ENCODE measurements at regions not wholly inside any gene's neighbourhood (a gene's known extent, or its start where the extent isn't known, plus 50 kb on each side); places are given as distances from the start of the nearest gene placed in this dataset.
"Not testable (repeated sequence)": the region's sequence is repeated elsewhere in the genome, so short reads cannot be mapped to it uniquely, and the experiment has no call there.

DNA sequence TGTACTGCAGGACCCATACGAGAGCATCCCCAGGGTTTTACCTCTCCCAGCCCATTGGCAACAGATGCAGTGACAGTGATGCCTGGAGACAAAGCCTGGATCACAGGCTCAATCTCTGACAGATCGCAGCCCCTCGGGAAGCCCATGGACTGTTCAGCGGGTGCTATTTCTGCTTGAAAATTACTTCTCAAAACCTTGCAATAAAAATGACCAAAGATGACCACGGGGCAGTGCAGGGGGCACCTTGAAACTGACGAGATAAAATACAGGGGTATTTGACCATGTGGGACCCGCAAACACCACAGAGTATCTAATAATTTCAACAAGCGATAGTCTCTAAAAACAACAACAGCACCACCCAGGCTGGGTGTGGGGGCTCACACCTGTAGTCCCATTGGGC lies 118.3 kb downstream of the C16orf95 start:
- DNase-seq (ENCODE audit: low spot score) = no peak
- intact Hi-C loops (cut with micrococcal nuclease) = no loop called here
- H3K4me1 Mint-ChIP-seq (ENCODE audit: low read depth) = peaks cover 3% of the 10 kb centered on the region
- H3K36me3 Mint-ChIP-seq (ENCODE audit: low read depth) = no peaks in the 10 kb centered on the region
- no peaks in the 10 kb centered on the region for H3K27me3 Mint-ChIP-seq (ENCODE audit: low read depth)
- H3K4me3 Mint-ChIP-seq (ENCODE audit: low read depth) = no peak overlapping the region
- no peaks in the 10 kb centered on the region for H3K9me3 Mint-ChIP-seq
- H3K27ac Mint-ChIP-seq = no peak overlapping the region

DNA sequence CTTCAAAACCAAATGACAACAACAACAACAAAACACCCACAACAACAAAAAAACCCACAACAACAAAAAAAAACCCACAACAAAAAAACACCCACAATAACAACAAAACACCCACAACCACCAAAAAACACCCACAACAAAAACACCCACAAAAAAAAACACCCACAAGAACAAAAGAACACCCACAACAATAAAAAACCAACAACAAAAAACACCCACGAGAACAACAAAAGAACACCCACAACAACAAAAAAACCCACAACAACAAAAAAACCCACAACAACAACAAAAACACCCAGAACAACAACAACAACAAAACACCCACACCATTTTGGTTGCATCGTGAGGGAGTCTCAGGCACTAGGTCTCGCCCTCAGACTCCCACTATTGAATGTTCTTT lies 117.8 kb downstream of the C16orf95 start:
- H3K27me3 Mint-ChIP-seq (ENCODE audit: low read depth) = peaks cover 4% of the 10 kb centered on the region
- H3K4me1 Mint-ChIP-seq (ENCODE audit: low read depth) = peaks cover 3% of the 10 kb centered on the region
- no peak overlapping the region for H3K27ac Mint-ChIP-seq
- H3K9me3 Mint-ChIP-seq = no peaks in the 10 kb centered on the region
- H3K4me3 Mint-ChIP-seq (ENCODE audit: low read depth) = no peak overlapping the region
- intact Hi-C loops (cut with micrococcal nuclease) = no loop called here
- H3K36me3 Mint-ChIP-seq (ENCODE audit: low read depth) = no peaks in the 10 kb centered on the region
- no peak for DNase-seq (ENCODE audit: low spot score)

DNA sequence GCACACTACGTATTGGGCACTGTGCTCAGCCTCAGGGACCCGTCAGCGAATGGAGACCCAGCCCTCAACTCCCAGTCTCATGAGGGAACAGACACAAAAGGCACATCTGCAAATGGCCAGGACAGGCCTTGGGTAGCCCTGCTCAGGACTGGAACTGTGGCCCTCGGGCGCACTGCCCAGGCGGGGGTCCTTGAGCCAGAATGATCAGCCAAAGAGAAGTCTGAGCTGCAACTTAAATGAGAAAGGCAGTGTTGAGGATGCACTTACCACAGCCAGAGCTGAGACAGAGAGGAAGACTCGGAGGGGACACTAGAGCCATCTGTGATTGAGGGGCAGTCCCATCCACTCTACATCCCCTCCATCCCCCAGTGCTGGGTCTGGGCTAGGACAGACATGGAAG lies 117.3 kb downstream of the C16orf95 start:
- Mint-ChIP-seq H3K9me3 (no peaks in the 10 kb centered on the region), H3K4me1 (ENCODE audit: low read depth) (peaks cover 3% of the 10 kb centered on the region), H3K36me3 (ENCODE audit: low read depth) (no peaks in the 10 kb centered on the region), H3K4me3 (ENCODE audit: low read depth) (no peak overlapping the region), H3K27ac (no peak overlapping the region), H3K27me3 (ENCODE audit: low read depth) (peaks cover 6% of the 10 kb centered on the region)
- intact Hi-C loops (cut with micrococcal nuclease) = no loop called here
- no peak for DNase-seq (ENCODE audit: low spot score)

DNA sequence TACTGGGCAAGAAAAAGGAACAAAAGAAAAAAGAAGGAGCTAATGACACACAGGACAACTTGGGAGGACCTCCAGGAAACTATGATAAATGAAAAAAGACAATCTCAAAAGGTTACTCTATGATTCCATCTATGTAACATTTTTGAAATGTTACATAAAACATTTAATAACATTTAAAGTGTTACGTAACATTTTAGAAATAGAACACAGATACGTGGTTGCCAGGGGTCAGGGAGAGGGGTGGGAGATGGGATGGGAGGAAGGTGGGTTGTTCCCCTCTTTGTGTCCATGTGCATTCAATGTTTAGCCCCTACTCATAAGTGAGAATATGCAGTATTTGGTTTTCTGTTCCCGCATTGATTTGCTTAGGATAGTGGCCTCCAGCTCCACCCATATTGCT lies 116.6 kb downstream of the C16orf95 start:
- Mint-ChIP-seq H3K4me3 (ENCODE audit: low read depth) (no peak overlapping the region), H3K36me3 (ENCODE audit: low read depth) (no peaks in the 10 kb centered on the region), H3K27me3 (ENCODE audit: low read depth) (peaks cover 6% of the 10 kb centered on the region), H3K4me1 (ENCODE audit: low read depth) (peaks cover 3% of the 10 kb centered on the region), H3K27ac (no peak overlapping the region), H3K9me3 (no peaks in the 10 kb centered on the region)
- DNase-seq (ENCODE audit: low spot score) = no peak
- intact Hi-C loops (cut with micrococcal nuclease) = no loop called here

DNA sequence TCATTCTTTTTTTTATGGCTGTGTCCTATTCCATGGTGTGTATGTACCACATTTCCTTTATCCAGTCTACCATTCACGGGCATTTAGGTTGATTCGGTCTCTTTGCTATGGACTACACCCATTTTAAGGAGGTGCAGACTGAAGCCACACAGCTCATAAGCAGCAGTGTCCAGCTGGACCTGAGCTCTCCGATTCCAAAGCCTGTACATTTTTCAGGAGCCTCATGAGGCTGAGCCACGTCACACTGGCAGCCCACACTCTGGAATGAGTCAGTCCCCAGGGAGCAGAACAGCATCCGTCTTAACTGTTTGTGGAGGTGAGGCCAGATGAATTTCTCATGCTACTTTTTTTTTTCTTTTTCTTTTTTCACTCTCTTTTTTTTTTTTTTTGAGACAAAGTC lies 116.1 kb downstream of the C16orf95 start:
- Mint-ChIP-seq H3K36me3 (ENCODE audit: low read depth) (no peaks in the 10 kb centered on the region), H3K27me3 (ENCODE audit: low read depth) (peaks cover 6% of the 10 kb centered on the region), H3K4me1 (ENCODE audit: low read depth) (peaks cover 3% of the 10 kb centered on the region), H3K9me3 (no peaks in the 10 kb centered on the region), H3K27ac (no peak overlapping the region), H3K4me3 (ENCODE audit: low read depth) (no peak overlapping the region)
- DNase-seq (ENCODE audit: low spot score) = no peak
- intact Hi-C loops (cut with micrococcal nuclease) = no loop called here

DNA sequence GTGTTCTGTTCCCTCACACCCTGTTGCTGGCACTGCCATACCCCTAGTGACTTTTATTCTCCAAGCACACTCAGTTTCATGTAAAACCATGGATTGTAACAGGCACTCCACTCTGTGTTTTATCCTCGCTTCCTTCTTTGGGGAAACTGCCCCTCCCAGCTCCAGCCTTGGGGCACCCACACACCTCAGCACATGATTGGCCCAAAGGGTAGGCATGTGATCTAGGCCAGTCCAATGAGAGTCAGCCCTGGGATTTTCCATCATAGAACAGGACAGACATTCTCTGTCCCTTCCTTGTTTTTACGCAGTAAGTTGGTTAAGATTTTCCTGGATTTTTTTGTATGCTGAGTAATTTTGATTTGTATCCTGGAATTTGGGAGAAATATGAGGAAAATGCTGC lies 115.4 kb downstream of the C16orf95 start:
- Mint-ChIP-seq H3K4me1 (ENCODE audit: low read depth) (peaks cover 3% of the 10 kb centered on the region), H3K27me3 (ENCODE audit: low read depth) (peaks cover 6% of the 10 kb centered on the region), H3K36me3 (ENCODE audit: low read depth) (no peaks in the 10 kb centered on the region), H3K9me3 (no peaks in the 10 kb centered on the region), H3K4me3 (ENCODE audit: low read depth) (no peak overlapping the region), H3K27ac (no peak overlapping the region)
- intact Hi-C loops (cut with micrococcal nuclease) = no loop called here
- no peak for DNase-seq (ENCODE audit: low spot score)

DNA sequence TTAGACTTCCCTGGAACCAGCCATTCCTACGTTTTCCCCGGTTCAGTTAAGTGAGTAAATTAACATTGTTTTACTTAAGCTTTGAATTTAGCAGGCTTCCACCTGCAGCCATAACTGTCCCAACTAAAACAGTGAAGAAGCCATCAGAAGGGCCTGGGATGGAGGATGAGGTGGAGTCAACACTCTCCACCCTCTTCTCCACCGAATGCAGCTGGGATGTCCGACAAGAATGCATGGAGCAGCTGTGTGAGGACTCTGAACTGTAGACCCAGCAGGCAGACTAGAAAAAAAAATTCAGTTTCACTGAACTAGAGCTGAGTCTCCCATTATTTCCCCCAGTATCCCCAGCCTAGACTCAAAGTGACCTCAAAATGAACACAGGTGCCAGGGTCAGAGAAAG lies 114.8 kb downstream of the C16orf95 start:
- peaks cover 6% of the 10 kb centered on the region for H3K27me3 Mint-ChIP-seq (ENCODE audit: low read depth)
- intact Hi-C loops (cut with micrococcal nuclease) = no loop called here
- H3K36me3 Mint-ChIP-seq (ENCODE audit: low read depth) = no peaks in the 10 kb centered on the region
- peaks cover 3% of the 10 kb centered on the region for H3K4me1 Mint-ChIP-seq (ENCODE audit: low read depth)
- H3K4me3 Mint-ChIP-seq (ENCODE audit: low read depth) = no peak overlapping the region
- no peak overlapping the region for H3K27ac Mint-ChIP-seq
- no peaks in the 10 kb centered on the region for H3K9me3 Mint-ChIP-seq
- no peak for DNase-seq (ENCODE audit: low spot score)

DNA sequence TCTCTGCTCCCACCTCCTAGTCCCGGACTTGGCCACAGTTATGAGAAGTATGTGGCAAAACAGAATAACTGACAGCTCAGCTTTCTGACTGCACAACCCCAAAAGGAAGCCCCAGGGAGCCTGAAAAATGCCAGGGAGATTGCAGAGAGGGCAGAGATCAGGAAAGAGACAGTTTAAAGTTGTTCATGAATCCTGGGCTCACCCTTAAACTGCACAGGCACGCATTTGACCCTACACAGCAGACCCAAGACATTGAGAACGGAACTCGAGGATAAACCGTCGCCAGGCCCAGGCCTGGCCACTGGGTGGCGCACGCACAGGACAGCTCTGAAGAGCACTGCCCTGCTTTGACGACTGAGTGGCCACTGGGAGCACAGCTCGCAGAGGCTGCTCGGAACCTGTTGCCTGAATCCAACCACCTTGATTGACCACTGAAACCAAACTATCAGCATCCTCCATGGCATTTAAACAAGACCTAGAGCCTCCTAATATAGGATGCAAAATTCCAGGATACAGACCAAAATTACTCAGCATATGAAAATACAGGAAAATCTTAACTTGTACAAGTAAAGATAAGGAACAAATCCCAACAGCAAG lies 114.0 kb downstream of the C16orf95 start:
- Mint-ChIP-seq H3K4me1 (ENCODE audit: low read depth) (peaks cover 3% of the 10 kb centered on the region), H3K27ac (no peak overlapping the region), H3K9me3 (no peaks in the 10 kb centered on the region), H3K4me3 (ENCODE audit: low read depth) (no peak overlapping the region), H3K36me3 (ENCODE audit: low read depth) (no peaks in the 10 kb centered on the region), H3K27me3 (ENCODE audit: low read depth) (peaks cover 6% of the 10 kb centered on the region)
- DNase-seq (ENCODE audit: low spot score) = peak; percentile 47
- intact Hi-C loops (cut with micrococcal nuclease) = loop anchor here (1.0 kb wide), 1 partner anchor 75 kb away; no protein-coding TSS in a partner anchor

DNA sequence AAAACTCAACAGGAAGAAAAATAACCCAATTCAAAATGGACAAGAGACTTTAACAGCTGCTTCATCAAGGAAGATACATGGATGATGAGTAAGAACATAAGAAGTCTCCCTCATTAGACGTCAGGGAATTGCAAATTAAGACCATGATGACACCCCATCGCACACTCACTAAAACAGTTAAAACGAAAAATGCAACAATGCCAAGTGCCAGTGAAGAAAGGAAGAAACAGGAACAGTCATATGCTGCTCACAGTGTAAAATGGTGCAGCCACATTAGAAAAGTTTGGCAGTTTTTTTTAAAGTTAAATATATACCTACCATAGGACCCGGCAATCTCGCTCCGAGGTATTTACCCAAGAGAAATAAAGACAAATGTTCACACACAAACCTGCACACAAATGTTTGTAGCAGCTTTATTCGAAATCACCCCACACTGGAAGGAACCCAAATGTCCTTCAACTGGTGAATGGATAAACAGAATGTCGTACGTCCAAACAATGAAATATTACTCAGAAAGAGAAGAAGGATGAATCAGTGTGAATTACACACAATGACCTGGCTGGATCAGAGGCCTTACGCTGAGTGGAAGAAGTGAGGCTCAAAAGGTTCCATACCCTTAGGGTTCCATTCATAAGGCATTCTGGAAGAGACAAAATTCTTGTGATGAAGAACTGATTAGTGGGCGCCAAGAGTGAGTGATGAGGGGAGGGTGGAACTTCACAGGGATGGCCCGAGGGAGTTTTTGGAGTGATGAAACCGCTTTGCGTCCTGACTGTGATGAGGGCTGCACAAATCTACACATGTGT lies 110.3 kb downstream of the C16orf95 start:
- intact Hi-C loops (cut with micrococcal nuclease) = no loop called here
- DNase-seq (ENCODE audit: low spot score) = no peak
- peaks cover 3% of the 10 kb centered on the region for H3K4me1 Mint-ChIP-seq (ENCODE audit: low read depth)
- H3K9me3 Mint-ChIP-seq = no peaks in the 10 kb centered on the region
- no peak overlapping the region for H3K4me3 Mint-ChIP-seq (ENCODE audit: low read depth)
- H3K27me3 Mint-ChIP-seq (ENCODE audit: low read depth) = peaks cover 6% of the 10 kb centered on the region
- no peak overlapping the region for H3K27ac Mint-ChIP-seq
- no peaks in the 10 kb centered on the region for H3K36me3 Mint-ChIP-seq (ENCODE audit: low read depth)

DNA sequence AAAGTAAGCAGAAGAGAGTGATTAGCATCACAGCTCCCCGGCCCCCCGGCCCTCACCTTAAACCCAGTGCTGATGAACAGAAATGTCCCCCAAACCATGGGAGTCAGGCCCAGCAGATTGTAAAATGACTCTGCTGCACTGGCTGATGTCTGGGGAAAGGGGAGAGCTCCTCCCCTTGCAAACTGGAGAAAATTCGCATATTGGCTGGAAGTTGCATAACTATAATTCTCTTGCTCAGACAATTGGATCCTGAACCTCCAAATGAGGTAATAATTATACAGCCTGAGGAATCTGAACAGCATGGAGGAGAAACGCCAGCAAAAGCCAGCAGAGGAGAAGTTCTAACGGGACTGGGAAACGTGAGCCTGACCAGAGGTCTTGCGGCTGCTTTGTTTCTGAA lies 109.7 kb downstream of the C16orf95 start:
- Mint-ChIP-seq H3K36me3 (ENCODE audit: low read depth) (no peaks in the 10 kb centered on the region), H3K9me3 (no peaks in the 10 kb centered on the region), H3K27me3 (ENCODE audit: low read depth) (peaks cover 6% of the 10 kb centered on the region), H3K4me3 (ENCODE audit: low read depth) (no peak overlapping the region), H3K27ac (no peak overlapping the region), H3K4me1 (ENCODE audit: low read depth) (peaks cover 3% of the 10 kb centered on the region)
- DNase-seq (ENCODE audit: low spot score) = no peak
- intact Hi-C loops (cut with micrococcal nuclease) = no loop called here

DNA sequence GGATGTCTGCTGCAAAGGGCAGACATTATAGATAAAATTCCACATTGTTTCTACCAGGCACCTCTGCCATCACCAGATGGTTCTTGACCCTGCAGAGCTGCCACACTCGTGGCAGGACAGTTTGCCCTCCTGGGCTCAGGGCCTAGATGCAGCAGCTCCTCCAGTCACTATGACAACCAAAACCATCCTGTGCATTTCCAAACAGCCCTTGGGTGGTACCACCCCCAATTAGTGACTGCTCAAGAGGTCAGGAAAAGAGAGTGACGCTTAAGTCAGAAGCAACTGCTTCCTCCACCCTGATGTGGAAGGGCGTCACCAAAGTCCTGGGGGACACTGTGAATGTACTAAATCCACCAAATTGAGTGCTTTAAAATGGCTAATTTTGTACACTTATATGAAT lies 109.2 kb downstream of the C16orf95 start:
- Mint-ChIP-seq H3K4me1 (ENCODE audit: low read depth) (peaks cover 3% of the 10 kb centered on the region), H3K9me3 (no peaks in the 10 kb centered on the region), H3K27ac (no peak overlapping the region), H3K36me3 (ENCODE audit: low read depth) (no peaks in the 10 kb centered on the region), H3K4me3 (ENCODE audit: low read depth) (no peak overlapping the region), H3K27me3 (ENCODE audit: low read depth) (peaks cover 6% of the 10 kb centered on the region)
- intact Hi-C loops (cut with micrococcal nuclease) = no loop called here
- no peak for DNase-seq (ENCODE audit: low spot score)

DNA sequence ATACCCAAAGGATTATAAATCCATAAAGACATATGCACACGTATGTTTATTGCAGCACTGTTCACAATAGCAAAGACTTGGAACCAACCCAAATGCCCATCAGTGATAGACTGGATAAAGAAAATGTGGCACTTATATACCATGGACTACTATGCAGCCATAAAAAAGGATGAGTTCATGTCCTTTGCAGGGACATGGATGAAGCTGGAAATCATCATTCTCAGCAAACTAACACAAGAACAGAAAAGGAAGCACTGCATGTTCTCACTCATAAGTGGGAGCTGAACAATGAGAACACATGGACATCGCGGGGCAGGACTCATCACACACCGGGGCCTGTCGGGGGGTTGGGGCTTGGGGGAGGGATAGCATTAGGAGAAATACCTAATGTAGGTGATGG lies 108.2 kb downstream of the C16orf95 start:
- not testable (repeated sequence) for H3K4me1 Mint-ChIP-seq (ENCODE audit: low read depth)

DNA sequence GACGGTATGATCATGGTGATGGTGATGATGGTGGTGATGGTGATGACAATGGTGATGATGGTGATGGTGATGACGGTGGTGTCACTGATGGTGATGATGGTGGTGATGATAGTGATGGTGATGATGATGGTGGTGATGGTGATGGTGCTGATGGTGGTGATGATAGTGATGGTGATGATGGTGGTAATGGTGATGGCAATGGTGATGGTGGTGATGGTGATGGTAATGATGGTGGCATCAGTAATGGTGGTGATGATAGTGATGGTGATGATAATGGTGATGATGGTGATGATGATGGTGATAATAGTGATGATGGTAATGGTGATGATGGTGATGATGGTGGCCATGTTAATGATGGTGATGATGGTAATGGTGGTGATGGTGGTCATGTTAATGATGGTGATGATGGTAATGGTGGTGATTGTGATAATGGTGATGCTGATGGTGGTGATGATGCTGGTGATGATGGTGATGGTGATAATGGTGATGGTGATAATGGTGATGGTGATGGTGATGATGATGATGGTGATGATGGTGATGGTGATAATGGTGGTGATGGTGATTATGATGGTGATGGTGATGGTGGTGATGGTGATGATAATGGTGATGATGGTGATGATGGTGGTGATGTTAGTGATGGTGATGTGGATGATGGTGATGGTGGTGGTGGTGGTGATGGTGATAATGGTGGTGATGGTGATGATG lies 107.2 kb downstream of the C16orf95 start:
- Mint-ChIP-seq H3K4me1 (ENCODE audit: low read depth) (no peaks in the 10 kb centered on the region), H3K36me3 (ENCODE audit: low read depth) (no peaks in the 10 kb centered on the region), H3K27me3 (ENCODE audit: low read depth) (no peaks in the 10 kb centered on the region), H3K9me3 (no peaks in the 10 kb centered on the region), H3K27ac (no peak overlapping the region), H3K4me3 (ENCODE audit: low read depth) (no peak overlapping the region)
- DNase-seq (ENCODE audit: low spot score) = no peak
- intact Hi-C loops (cut with micrococcal nuclease) = no loop called here

More for the DNA sequence above, 108.2 kb downstream of the C16orf95 start:
- H3K9me3 Mint-ChIP-seq; DNase-seq (ENCODE audit: low spot score); intact Hi-C loops (cut with micrococcal nuclease); H3K27me3 Mint-ChIP-seq (ENCODE audit: low read depth); H3K27ac Mint-ChIP-seq; H3K36me3 Mint-ChIP-seq (ENCODE audit: low read depth); H3K4me3 Mint-ChIP-seq (ENCODE audit: low read depth): not testable (repeated sequence)

All from activated T-helper 2 cell treated with anti-CD3 and anti-CD28 coated beads, Interferon-gamma antibody, Interleukin-2, Interleukin-4, amounts not matched to agents 10 μg/mL and 5 μg/mL and 100 μg/mL, durations not matched to agents 14 hours and 24 hours and 36 hours (primary cell).